ENCODE measurements at regions not wholly inside any gene's neighbourhood (a gene's known extent, or its start where the extent isn't known, plus 50 kb on each side); places are given as distances from the start of the nearest gene placed in this dataset.

GRCh38 chr2:146228466-146229058 is 1616.3 kb upstream of the ACVR2A start:
- no peak for DNase-seq (ENCODE audit: low spot score)

GRCh38 chr2:146228020-146228393 is 1616.8 kb upstream of the ACVR2A start:
- DNase-seq (ENCODE audit: low spot score), result no peak

GRCh38 chr2:146227152-146228019 is 1617.4 kb upstream of the ACVR2A start:
- DNase-seq (ENCODE audit: low spot score), result no peak

GRCh38 chr2:146226077-146226476 is 1618.8 kb upstream of the ACVR2A start:
- DNase-seq (ENCODE audit: low spot score), result no peak

GRCh38 chr2:146221826-146222225 is 1623.0 kb upstream of the ACVR2A start:
- no peak for DNase-seq (ENCODE audit: low spot score)

- DNase-seq (ENCODE audit: low spot score), result no peak
Measured at GRCh38 chr2:146220957-146221356, 1623.9 kb upstream of the ACVR2A start.

- DNase-seq (ENCODE audit: low spot score), result no peak
Measured at GRCh38 chr2:146214394-146214929, 1630.4 kb upstream of the ACVR2A start.

- no peak for DNase-seq (ENCODE audit: low spot score)
Measured at GRCh38 chr2:146213674-146214073, 1631.2 kb upstream of the ACVR2A start.

- DNase-seq (ENCODE audit: low spot score), result no peak
Measured at GRCh38 chr2:146212602-146213001, 1632.2 kb upstream of the ACVR2A start.

- no peak for DNase-seq (ENCODE audit: low spot score)
Measured at GRCh38 chr2:146209842-146210275, 1635.0 kb upstream of the ACVR2A start.

- DNase-seq (ENCODE audit: low spot score), result no peak
Measured at GRCh38 chr2:146207901-146208300, 1636.9 kb upstream of the ACVR2A start.

- DNase-seq (ENCODE audit: low spot score), result no peak
Measured at GRCh38 chr2:146207417-146207816, 1637.4 kb upstream of the ACVR2A start.

- DNase-seq (ENCODE audit: low spot score), result no peak
Measured at GRCh38 chr2:146203064-146203624, 1641.7 kb upstream of the ACVR2A start.

GRCh38 chr2:146193619-146194018 is 1651.2 kb upstream of the ACVR2A start:
- DNase-seq (ENCODE audit: low spot score), result no peak

- DNase-seq (ENCODE audit: low spot score), result no peak
Measured at GRCh38 chr2:146189541-146189940, 1655.3 kb upstream of the ACVR2A start.

- no peak for DNase-seq (ENCODE audit: low spot score)
Measured at GRCh38 chr2:146173934-146174333, 1654.0 kb upstream of the ZEB2 start.

GRCh38 chr2:146161256-146161882 is 1641.5 kb upstream of the ZEB2 start:
- no peak for DNase-seq (ENCODE audit: low spot score)

GRCh38 chr2:146158072-146158674 is 1638.3 kb upstream of the ZEB2 start:
- DNase-seq (ENCODE audit: low spot score), result no peak

GRCh38 chr2:146147448-146148012 is 1627.6 kb upstream of the ZEB2 start:
- no peak for DNase-seq (ENCODE audit: low spot score)

GRCh38 chr2:146143971-146144370 is 1624.1 kb upstream of the ZEB2 start:
- DNase-seq (ENCODE audit: low spot score), result no peak

- DNase-seq (ENCODE audit: low spot score), result no peak
Measured at GRCh38 chr2:146138820-146139219, 1618.9 kb upstream of the ZEB2 start.

GRCh38 chr2:146135245-146135644 is 1615.3 kb upstream of the ZEB2 start:
- no peak for DNase-seq (ENCODE audit: low spot score)

All from GM03348 (cell line).